ENCODE measurements at regions not wholly inside any gene's neighbourhood (a gene's known extent, or its start where the extent isn't known, plus 50 kb on each side); places are given as distances from the start of the nearest gene placed in this dataset.
"Not testable (repeated sequence)": the region's sequence is repeated elsewhere in the genome, so short reads cannot be mapped to it uniquely, and the experiment has no call there.

- DNase-seq, result no peak
Measured at GRCh38 chr2:226467221-226467620, 332.4 kb downstream of the IRS1 start.

- DNase-seq, result no peak
Measured at GRCh38 chr2:226466589-226466988, 333.0 kb downstream of the IRS1 start.

DNA sequence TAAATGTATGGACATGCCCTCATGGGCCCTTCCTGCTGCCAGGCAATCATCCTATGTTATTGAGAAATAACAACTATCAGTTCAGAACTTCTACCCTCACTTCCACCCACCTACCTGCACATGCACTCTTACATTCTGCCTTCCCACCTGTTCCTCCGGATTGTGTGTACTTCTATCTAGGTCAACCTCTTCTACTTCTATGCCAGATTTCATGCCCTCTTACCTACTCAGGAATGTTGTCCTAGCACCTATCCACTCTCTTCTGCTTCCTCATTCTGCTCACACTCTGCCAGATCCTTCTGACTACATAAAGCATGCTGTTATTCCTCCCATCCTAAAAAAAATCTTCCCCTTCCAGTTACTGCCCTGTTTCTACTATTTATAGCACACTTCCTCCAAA is 333.5 kb downstream of the IRS1 start:
- DNase-seq, result no peak

- DNase-seq, result no peak
Measured at GRCh38 chr2:226464380-226464779, 335.2 kb downstream of the IRS1 start.

GRCh38 chr2:226463154-226463553 is 336.5 kb downstream of the IRS1 start:
- DNase-seq, result no peak

DNA sequence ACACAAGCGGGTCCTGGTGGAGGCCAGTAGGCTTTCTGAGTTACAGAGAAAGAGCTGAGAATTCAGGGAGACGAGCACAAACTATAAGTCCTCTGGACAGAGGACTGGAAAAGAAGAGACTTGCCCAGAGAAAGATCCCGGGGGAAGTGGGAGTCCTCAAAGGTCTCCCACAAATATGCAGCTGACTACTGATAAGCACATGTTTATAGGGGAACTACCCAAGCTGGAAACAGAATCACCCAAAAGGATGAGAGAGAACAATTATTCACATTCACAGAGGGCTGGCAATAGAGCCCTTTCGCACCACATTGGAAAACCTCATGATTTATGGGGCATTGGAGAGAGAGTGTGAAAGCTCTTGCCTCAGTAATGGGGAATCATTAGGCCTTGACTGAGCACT is 337.6 kb downstream of the IRS1 start:
- DNase-seq, result no peak

DNA sequence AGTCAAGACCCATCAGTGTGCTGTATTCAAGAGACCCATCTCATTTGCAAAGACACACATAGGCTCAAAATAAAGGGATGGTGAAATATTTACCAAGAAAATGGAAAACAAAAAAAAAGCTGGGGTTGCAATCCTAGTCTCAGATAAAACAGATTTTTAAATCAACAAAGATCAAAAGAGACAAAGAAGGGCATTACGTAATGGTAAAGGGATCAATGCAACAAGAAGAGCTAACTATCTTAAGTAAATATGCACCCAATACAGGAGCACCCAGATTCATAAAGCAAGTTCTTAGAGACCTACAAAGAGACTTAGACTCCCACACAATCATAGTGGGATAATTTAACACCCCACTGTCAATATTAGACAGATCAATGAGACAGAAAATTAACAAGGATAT is 343.5 kb downstream of the IRS1 start:
- not testable (repeated sequence) for DNase-seq

DNA sequence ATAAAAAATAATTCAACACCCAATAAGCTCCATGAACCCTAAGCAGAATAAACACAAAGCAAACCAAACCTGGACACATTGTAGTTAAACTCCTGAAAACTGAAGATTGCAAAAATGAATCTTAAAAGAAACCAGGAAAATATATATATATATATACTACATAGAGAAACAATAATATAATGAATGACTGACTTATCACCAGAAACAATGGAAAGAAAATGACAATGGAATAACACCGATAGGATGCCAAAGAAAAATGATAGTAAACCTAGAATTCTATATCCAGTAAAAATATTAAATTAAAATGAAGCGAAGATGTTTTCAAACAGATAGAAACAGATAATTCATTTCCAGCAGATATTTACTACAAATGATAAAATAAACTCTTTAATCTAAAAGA is 346.9 kb downstream of the IRS1 start:
- DNase-seq, result no peak

- no peak for DNase-seq
Measured at GRCh38 chr2:226451486-226451885, 348.1 kb downstream of the IRS1 start.

- no peak for DNase-seq
Measured at GRCh38 chr2:226450141-226450540, 349.5 kb downstream of the IRS1 start.

DNA sequence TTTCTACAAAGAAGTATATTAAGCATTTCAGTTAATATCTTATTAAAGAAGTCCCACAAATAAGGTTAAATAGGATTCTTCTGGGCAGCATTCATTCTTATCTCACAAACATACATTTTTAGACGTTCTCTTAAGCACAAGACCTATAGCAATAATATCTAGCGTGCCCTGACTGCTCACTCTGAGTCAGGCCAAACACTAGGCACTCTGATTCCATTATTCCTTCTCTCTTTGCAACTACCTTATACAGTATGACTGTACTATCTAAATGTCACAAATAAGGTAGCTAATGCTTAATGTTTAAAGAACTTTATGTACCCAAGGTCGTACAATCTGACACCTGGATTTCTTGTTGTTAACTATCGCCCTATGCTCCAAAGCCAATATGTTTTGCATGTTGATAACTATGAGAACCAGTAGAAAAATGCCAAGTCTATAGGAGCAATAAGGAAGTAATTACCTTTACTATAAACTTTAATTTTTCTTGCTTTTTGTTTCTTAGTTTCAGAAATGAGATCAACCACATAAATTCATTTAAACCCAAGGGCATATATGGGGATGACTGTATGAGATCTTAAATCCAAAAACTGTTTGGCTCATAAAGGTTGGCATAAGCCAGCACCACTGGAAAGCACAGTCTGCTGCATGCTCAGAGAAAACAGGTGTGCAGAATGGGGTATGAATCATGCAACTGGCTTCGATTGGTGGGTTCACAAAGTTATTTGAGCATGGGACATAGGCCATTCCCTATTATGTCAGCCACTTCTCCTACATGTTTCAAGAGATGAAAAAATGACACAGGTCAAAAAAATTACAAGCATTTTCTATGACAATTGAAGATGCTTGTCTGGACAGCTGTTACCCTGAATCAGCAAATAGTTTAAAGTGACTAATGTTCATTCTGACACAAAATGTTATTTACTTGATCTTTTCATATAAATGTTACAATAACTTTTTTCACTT is 352.0 kb downstream of the IRS1 start:
- DNase-seq, result no peak

GRCh38 chr2:226446406-226447001 is 353.1 kb downstream of the IRS1 start:
- DNase-seq, result no peak

- no peak for DNase-seq
Measured at GRCh38 chr2:226445216-226445861, 354.3 kb downstream of the IRS1 start.

DNA sequence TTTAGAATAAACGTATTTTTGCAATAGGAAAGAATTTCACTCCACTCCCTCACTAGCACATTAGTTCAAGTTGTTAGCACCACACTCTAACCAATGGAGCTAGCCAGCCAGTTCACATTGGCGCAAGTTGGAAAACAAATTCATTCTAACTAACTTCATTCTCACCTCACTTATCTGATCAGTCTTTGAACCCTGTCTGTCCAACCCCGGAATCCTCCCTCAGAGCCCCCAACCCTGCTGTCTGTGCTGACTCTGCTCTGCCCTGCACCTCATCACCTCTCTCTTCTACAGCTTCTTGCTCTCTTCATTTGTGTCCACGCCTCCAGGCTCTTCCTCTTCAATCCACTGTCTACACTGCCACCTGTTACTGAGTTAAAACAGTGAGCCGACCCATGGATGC is 356.5 kb downstream of the IRS1 start:
- no peak for DNase-seq

GRCh38 chr2:226440127-226440918 is 359.3 kb downstream of the IRS1 start:
- DNase-seq, result no peak

GRCh38 chr2:226439337-226439736 is 360.3 kb downstream of the IRS1 start:
- peak; percentile 6 for DNase-seq

DNA sequence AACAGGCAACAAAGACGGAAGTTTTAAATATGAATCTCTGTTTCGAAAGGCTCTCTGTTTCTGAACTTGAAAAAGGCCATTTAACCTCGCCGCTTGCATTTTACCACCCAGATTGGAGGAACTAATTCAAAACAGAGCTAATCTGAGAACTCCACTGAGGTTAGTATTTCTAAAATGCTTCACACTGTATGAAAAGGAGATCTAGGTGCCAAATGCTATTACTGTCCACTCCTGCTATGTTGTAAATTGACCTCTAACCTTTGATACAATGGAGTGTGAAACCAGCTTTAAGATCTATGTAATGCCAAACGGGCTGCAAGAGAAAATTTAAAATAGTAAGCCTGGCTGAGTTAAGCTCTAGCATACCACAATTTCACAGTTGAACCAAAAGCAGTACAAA is 364.5 kb downstream of the IRS1 start:
- no peak for DNase-seq

DNA sequence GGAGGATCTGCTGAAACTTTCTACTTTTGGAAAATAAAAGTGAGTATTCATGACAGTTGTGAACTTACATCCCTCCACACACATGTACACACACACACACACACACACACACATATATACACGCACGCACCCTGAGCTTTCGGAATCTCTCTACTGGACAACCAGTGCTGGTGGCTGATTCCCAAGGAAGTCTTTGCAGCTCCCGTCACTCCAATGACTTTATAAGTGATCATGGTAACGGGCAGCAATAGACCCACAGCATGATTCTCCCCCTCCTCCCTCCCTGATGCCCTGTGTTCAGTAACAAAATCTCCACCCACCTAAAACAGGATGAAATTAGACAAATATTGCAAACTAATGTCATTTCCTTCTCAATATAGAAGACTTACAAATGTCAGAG is 364.9 kb downstream of the IRS1 start:
- no peak for DNase-seq

DNA sequence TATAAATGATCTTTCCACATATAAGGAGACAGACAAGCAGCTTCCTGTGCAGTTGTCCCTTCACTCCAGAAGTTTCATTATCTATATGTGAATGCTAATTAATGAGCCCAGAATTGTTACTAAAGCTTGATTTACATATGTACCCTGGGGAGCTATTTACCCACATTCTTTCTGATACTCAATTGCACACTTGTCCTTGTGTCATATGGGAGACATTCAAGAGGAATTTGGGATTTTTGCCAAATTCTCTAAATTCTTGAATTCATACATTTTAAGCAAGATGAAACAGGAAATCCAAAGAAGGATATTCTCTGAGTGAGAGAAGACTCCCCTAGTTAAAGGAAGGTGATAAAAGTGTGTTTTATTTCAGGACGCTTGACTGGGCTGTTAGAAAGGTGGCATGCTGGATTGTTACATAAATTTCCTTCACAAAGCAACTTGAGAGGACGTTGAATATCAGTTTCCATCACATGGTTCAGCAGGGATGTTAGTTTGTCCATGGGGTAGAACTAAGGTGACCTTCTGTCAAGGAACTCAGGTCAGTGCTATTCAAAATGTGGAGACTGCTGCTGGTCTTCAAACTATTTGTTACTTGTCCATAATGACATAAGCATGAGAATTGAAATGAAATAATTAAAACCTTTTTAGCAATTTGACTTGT is 368.2 kb downstream of the IRS1 start:
- DNase-seq, result no peak

DNA sequence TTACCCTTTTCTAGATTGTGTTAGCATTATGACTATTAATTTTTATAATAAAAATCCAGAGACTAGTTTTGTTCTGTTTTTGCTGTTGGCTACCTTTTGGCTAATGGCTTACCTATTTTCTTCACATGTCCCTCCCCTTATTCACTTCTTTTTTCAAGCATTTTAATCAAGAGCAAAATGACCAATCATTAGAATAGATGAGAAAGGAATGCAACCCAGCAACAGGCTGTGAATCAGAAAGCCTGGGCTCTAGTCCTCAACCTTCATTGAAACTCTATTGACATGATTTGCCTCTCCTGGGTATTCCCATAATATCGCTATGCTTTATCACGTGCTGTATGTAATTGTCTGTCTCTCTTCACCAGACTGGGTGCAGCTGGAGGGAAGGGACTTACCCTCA is 370.1 kb downstream of the IRS1 start:
- no peak for DNase-seq

DNA sequence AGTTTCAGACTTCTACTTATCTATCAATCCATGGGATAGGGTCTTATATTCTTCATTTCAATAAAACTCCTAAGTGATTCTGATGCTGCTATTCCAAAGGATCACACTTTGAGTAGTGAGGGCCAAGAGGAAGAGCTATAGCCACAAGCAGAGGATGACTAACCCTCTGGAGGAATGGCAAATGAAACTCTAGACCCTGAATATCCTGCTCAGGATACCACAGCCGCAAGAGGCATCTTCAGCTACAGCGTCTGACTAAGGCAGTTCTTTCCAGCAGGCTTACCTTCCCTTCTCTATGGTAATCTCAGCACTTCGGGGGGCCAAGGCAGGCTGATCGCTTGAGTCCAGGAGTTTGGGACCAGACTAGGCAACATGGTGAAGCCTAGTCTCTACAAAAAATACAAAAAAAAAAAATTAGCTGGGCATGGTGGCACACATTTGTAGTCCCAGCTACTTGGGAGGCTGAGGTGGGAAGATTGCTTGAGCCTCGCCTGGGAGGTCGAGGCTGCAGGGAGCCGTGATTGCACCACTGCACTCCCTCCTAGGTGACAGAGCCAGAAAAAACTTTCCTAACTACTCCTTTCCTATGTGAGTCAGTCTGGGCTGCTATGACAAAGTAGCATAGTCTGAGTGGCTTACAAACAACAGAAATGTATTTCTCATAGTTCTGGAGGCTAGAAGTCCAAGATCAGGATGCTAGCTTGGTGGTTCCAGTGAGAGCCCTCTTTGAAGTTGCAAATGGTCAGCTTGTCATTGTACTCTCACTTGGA is 371.9 kb downstream of the IRS1 start:
- DNase-seq, result no peak

GRCh38 chr2:226426292-226426736 is 373.3 kb downstream of the IRS1 start:
- no peak for DNase-seq
